Hematopoietic multipotent progenitor cell treated with erythropoietin and hydrocortisone succinate and interleukin-3 and kit ligand, for 6 days (in vitro differentiated cells): ENCODE measurements at regions not wholly inside any gene's neighbourhood (a gene's known extent, or its start where the extent isn't known, plus 50 kb on each side); places are given as distances from the start of the nearest gene placed in this dataset.
A peak's percentile ranks its signal among the peaks of the same experiment; 100 is the strongest.
"Not testable (repeated sequence)": the region's sequence is repeated elsewhere in the genome, so short reads cannot be mapped to it uniquely, and the experiment has no call there.

Experiments used
- DNase-seq: peaks from one replicate; pipeline ENCODE4 v3.0.0-alpha.2; 2015

GRCh38 chr6:139879823-139880356, 505.4 kb upstream of the CITED2 start:
- no peak for DNase-seq

- not testable (repeated sequence) for DNase-seq
These were observed 504.8 kb upstream of the CITED2 start for GRCh38 chr6:139879241-139879640.

GRCh38 chr6:139877828-139878405, 503.5 kb upstream of the CITED2 start:
- no peak for DNase-seq

- no peak for DNase-seq
These were observed 498.2 kb upstream of the CITED2 start for GRCh38 chr6:139872665-139873064.

- DNase-seq, result no peak
These were observed 497.5 kb upstream of the CITED2 start for GRCh38 chr6:139871803-139872510.

DNA sequence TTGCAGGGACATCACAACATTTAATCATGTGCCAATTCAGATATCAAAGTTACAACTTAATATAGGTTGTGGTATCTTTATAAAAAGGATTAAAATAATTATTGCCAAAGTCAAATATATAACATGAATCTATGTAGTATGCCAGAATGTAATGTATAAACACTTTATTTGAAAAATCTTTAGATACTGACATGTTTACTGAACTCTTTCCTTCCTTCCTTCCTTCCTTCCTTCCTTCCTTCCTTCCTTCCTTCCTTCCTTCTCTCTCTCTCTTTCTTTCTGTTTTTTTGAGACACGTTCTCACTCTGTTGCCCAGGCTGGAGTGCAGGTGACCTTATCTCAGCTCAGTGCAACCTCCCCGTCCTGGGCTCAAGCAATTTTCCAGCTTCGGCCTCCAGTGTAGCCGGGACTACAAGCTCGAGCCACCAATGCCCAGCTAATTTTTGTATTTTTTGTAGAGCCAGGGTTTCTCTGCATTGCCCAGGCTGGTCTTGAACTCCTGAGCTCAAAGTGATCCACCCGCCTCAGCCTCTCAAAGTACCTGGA, 496.8 kb upstream of the CITED2 start:
- no peak for DNase-seq

DNA sequence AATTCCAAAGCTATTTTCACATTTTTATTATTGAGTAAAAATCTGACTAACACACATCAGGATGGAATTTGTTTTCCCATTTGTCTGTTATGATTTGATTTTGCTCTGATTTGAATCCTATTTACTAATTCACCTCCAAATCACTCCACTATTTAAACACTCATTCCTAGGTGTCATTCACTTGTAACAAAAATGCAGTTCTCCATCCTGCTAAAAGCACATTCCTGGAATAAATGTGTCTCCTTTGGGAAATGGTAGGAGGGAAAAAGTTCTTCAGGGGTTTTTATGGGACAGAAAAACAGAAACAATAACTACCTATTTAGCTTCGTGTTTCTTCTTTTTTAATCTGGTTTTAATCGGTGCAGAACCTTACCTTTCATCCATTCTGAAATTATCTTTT, 494.1 kb upstream of the CITED2 start:
- no peak for DNase-seq

DNA sequence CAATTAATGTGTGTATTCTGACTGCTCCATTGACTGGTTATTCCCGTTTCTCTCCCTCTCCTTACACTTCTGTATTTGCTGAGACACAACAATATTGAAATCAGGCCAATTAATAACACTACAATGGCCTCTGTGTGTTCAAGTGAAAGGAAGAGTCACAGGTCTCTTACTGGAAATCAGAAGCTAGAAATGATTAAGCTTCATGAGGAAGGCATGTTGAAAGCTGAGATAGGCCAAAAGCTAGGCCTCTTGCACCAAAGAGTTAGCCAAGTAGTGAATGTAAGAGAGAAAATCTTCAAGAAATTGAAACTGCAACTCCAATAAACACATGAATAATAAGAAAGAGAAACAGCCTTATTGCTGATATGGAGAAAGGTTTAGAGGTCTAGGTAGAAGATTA, 489.5 kb upstream of the CITED2 start:
- DNase-seq, result no peak

DNA sequence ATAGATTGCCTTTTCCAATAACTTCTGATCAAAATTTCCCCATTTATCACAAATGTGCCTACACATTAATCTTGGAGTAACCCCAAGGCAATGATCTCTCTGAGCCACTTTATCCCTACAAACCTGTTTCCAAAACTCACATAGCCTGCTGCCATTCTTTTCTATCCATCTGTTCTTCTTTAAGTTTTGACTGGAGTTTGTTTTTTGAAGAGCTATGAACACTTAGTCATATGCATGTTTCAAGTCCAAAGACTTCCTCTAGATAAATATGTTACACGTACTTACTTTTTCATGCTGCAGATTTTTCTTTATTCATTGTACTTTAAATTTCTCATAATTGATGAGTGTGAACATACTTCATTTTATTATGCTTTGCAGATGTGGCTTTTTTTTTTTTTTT, 488.9 kb upstream of the CITED2 start:
- no peak for DNase-seq

DNA sequence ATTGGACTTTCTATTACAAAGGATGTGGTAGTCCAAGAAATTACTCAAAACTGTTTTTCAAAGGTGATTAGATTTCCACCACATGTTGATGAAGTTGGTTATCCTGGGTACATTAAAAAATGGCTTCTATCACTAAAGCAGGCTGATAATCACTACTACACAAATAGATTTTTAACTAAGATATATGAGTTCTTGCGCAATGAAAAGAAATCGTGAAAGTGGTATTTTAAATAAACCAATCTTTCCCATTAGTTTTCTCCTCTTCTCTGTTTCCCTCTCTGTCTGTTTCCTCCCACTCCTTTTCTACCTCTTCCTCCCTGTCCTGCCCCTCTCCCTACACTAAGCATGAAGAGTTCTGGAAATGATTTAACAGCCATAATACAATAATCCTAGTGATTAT, 487.9 kb upstream of the CITED2 start:
- no peak for DNase-seq

- DNase-seq, result no peak
These were observed 485.8 kb upstream of the CITED2 start for GRCh38 chr6:139860203-139860602.

- DNase-seq, result no peak
These were observed 484.0 kb upstream of the CITED2 start for GRCh38 chr6:139858429-139858828.

DNA sequence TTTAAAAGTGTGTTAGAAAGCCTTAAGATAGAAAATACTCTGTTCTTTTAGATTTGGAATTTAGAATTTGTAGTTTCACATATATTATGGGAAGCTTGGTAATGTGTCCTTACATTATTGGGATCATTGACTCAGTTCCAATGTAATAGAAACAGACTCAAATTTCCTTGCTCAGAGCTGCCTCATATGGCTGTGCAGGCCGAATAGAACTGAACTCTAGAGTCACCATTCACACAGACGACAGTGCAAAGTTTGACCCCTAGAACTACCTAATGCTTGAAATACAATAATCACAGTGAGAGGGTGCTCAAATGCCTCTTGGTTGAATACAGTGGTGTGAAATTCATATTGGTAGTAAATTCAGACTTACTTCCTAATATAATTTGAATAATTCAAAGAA, 482.7 kb upstream of the CITED2 start:
- DNase-seq, result no peak

GRCh38 chr6:139856562-139856961, 482.1 kb upstream of the CITED2 start:
- no peak for DNase-seq

DNA sequence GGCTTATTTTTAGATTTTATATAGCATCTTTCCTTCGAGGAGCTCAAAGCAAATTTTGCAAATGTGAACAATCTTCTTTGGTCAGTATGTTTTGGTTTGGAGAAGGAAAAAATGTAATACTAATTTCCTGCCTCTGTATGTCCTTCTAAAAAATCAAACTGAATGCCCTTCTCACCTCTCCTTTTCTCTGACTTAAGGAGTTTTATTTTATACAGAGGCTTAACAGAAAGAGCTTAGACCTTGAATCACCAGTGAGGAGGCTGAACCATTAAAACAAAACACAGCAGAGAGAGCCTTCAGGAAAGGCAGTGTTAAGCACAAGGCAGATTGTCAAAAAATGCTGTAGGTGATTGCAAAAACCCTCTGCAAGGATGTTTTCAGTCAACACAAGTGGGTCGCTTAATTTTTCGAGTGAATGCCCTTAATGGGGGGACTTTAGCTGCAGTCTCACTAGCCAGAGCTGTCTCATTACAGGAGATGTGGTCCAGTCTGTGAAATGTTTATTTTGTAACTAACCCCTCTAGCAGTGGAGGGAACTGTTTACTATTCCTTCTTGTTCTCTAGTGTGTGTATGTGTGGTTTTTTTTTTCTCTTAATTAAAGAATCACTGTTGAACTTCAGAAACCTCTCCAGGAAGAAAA, 481.3 kb upstream of the CITED2 start:
- DNase-seq, result no peak

DNA sequence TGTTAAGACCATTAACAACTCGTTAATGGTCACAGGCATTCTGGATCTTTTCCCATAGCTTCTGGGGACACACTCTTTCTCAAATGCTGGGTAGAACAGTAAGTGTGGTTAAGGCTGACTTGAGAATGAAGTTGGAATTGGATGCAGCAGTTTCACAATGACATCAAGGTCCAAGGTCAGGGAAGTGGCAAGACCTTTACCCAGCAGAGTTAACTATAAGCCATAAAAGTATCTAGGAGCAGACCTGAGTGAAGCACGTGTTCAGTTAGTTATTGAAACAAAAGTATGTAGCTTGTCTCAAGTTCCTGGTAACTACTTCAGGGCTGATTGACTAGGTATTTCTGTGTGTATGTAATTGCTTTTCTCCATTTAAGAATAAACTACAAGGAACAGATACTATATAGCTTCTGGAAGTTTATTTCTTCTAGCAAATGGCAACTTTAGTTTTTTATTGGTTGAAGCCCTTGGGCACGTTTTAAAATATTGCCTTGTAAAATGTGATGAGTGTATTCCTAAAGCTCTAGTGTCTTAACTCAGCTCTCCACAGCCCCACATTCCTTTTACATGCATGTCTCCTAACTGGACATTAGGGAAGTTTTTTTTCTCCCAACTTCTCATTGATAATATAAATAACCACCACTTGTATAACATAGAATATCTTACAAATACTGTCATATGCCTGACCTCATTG, 479.0 kb upstream of the CITED2 start:
- DNase-seq, result no peak

DNA sequence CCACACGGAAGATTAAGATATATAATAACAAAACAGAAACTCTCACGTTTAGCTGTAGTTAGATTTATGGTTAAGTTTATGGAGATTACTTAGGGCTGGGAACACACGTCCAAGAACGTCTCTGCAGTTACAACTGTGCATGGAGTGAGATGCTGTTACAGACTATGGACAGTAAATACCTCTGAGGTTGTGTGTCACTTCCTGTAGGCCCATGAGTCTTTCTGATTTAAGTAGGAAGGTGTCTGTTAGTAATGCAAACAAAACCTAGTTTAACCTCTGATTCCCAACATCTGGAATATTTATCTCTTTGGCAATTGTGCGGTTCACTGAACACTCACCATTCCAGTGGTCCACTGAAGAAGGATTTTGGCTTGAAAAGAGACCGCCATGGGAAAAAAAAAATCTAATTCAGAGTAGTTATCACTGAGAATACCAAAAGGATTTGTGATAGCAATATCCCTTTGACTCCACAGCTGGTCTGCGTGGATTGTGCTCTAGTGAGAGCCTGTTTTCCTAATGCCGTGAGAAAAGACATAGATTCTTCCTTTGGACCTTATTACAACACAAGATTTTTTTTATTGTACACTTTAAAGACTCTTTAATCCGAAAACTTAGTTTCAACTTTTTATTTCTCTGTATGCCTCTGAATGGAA, 478.2 kb upstream of the CITED2 start:
- no peak for DNase-seq

- DNase-seq, result no peak
These were observed 477.6 kb upstream of the CITED2 start for GRCh38 chr6:139852067-139852466.

DNA sequence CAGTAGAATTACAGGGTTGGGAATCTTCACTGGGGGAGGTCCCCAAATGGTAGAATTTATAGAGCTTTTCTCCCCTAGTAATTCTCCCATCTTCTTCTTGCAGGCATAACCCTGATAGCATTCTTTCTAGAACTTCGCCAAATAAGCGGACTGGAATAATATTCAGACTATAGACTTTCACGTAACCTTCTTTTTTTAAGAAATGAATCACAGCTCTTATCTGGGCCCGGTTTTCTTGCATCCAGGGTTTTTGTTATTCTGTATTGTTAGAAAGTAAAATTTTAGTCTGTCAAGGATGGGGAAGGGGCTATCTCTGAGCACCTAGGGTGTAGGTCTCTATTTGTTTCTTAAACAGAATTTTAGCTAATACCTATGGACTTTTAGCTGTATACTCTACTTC, 476.8 kb upstream of the CITED2 start:
- DNase-seq, result no peak

DNA sequence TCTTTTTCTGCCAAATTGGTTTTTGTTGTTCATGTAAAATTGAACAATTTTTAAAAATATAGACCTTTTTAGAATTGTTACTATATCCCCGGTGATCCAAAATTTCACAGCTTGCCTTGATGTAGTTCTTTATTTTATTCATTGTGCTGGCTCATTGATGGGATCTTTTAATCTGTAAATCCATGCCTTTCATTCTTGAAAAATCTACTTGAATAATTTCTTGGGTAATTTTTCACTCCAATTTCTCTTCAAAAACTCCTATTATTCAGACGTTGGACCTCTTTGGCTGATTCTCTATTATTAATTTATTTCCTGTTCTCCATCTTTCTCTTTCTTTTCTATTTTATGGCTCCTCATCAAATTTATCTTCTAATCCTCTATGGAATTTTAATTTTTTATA, 476.1 kb upstream of the CITED2 start:
- DNase-seq, result no peak

GRCh38 chr6:139847457-139847813, 473.0 kb upstream of the CITED2 start:
- peak; percentile 53 for DNase-seq

DNA sequence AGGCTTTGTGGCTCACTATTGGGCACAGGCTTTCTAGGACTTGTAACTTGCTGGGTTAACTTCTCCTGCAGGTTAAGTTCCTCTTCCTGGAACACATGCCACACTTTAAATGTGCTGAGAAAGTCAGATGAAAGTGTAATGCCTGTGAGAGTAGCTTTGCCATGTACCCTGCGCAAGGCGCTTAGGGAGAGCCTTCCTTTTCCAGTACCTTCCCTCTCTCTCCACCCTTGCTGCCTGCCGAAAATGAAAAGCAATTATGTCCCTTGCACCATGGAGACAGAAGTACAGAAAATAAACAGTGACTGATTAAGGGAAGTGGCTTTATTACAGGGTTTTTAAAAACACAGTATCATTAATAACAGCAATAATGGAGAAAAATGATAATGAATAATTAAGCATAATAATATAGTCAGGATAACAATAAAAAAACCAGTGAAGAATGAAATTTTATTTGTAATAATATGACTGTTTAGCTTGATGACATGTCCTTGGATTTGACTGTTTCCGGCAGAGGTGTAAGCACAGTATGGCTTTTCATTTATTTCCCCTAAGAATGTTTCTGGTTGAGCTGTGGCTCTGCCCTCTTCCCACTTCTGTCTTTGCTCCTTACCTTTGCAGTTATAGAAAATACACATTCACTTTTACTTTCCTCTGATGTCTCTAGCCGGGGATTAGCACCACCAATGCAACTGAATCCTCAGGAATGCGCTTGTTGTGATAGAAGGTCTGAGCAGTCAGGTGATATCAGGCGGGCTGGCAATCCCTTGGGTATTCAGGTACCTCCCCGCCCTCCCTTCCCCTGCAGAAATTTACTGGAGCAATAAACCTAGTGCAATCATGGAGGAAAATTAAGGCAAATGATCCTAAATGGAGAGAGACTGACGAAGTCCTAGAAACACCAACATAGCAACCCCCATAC, 472.3 kb upstream of the CITED2 start:
- peak; percentile 32 for DNase-seq
